ENCODE measurements at regions not wholly inside any gene's neighbourhood (a gene's known extent, or its start where the extent isn't known, plus 50 kb on each side); places are given as distances from the start of the nearest gene placed in this dataset.

DNA sequence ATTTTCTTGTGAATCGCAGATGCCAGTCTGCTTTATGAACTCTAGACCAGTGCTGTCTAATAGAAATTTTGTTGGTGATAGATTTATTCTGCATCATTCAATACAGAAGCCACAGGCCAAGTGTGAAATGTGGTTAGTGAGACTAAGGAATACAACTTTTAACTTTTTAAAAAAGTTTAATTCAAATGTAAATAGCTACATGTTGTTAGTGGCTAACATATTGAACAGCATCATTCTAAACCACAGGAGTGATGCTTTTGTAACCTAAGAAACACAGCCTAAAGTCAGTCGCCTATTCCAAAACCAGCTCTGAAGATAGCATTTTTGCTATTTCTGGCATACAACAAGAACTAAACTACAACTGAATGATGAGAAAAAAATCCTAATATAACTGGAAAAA lies 164.8 kb upstream of the CBLB start:
- DNase-seq (ENCODE audit: low read depth, low spot score), result no peak
- TF ChIP-seq, protein P1, sequence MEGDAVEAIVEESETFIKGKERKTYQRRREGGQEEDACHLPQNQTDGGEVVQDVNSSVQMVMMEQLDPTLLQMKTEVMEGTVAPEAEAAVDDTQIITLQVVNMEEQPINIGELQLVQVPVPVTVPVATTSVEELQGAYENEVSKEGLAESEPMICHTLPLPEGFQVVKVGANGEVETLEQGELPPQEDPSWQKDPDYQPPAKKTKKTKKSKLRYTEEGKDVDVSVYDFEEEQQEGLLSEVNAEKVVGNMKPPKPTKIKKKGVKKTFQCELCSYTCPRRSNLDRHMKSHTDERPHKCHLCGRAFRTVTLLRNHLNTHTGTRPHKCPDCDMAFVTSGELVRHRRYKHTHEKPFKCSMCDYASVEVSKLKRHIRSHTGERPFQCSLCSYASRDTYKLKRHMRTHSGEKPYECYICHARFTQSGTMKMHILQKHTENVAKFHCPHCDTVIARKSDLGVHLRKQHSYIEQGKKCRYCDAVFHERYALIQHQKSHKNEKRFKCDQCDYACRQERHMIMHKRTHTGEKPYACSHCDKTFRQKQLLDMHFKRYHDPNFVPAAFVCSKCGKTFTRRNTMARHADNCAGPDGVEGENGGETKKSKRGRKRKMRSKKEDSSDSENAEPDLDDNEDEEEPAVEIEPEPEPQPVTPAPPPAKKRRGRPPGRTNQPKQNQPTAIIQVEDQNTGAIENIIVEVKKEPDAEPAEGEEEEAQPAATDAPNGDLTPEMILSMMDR (IDR thresholded peaks at IDR 0.05; ENCODE audit: low read depth, low read length), result no peak
- no peak overlapping the region for H3K4me3 ChIP-seq (ENCODE audit: low read depth, low read length)
- in situ Hi-C loops (cut with HindIII; ENCODE audit: low sequenced_read_pairs), result no loop called here

DNA sequence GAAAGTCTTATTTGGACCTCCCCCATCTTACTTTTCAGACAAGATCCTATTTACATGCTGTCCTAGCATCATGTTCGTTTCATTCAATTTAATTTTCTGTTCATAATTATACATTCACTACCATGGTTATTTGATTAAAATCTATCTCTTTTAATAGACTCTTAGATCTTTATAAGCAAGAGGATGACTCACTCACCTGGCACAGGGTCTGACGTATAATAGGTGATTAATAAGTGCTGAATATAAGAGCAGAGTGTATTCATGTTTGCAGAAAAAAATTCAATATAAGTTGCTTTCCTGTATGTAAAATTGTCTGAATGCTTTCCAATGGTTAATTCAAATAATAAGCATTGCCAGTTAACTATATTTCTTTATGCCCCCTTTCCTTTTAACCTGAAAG lies 165.5 kb upstream of the CBLB start:
- H3K4me3 ChIP-seq (ENCODE audit: low read depth, low read length), result no peak overlapping the region
- TF ChIP-seq, protein P1 (IDR thresholded peaks at IDR 0.05; ENCODE audit: low read depth, low read length), result no peak
- in situ Hi-C loops (cut with HindIII; ENCODE audit: low sequenced_read_pairs), result no loop called here
- DNase-seq (ENCODE audit: low read depth, low spot score), result no peak

DNA sequence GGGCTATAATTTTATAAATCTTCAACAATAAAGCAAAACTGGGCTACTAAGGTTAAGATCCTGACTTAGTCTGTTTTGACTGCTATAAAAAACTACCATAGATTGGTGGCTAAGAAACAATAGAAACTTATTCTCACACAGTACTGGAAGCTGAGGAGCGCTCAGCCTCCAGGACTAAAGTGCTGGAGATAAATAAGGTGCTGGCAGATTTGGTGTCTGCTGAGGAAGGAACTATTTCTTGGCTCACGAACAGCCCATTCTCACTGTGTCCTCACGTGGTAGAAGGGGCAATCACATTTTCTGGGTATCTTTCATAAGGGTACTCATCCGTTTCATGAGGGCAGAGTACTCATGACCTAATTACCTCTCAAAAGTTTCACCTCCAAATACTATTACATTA lies 166.8 kb upstream of the CBLB start:
- H3K4me3 ChIP-seq (ENCODE audit: low read depth, low read length), result no peak overlapping the region
- DNase-seq (ENCODE audit: low read depth, low spot score), result no peak
- in situ Hi-C loops (cut with HindIII; ENCODE audit: low sequenced_read_pairs), result no loop called here
- TF ChIP-seq, protein P1 (IDR thresholded peaks at IDR 0.05; ENCODE audit: low read depth, low read length), result no peak

DNA sequence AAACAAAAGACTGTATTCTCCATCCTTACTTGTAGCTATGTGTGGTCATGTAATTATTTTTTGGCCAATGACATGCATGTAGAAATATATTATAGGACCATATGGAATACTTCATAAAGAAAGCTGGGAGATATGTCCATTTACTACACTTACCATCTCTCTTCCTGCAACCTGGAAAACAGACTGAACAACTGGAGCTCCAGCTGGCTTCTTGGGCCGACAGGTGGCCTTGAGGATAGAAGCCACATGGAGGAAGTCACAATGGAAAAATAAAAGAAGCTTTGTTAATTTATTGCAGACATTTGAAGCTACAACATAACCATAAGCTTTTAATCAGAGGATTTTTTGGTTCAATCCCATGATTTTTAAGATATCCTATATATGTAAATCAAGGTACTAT lies 167.9 kb upstream of the CBLB start:
- DNase-seq (ENCODE audit: low read depth, low spot score), result no peak
- TF ChIP-seq, protein P1 (IDR thresholded peaks at IDR 0.05; ENCODE audit: low read depth, low read length), result no peak
- in situ Hi-C loops (cut with HindIII; ENCODE audit: low sequenced_read_pairs), result no loop called here
- H3K4me3 ChIP-seq (ENCODE audit: low read depth, low read length), result no peak overlapping the region

DNA sequence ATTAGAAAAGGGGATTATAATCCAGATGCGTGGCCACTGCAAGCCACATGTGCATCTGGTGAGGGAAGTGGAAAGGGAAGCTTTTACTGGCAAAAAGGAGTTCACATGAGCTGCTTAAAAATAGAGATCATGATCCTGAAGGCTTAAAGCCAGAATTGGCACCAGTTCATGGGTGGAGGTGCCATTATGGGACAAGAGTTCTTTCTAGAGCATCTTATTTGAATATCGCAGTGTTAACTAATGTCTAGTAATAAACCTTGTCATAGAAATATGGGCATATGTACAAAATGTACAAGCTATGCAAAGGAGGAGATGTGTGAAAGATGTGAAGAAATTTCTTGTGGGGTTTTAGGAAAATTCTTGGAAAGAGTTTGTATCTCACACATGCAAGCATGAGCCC lies 178.4 kb upstream of the CBLB start:
- no peak overlapping the region for H3K4me3 ChIP-seq (ENCODE audit: low read depth, low read length)
- TF ChIP-seq, protein P1 (IDR thresholded peaks at IDR 0.05; ENCODE audit: low read depth, low read length), result no peak
- in situ Hi-C loops (cut with HindIII; ENCODE audit: low sequenced_read_pairs), result no loop called here

DNA sequence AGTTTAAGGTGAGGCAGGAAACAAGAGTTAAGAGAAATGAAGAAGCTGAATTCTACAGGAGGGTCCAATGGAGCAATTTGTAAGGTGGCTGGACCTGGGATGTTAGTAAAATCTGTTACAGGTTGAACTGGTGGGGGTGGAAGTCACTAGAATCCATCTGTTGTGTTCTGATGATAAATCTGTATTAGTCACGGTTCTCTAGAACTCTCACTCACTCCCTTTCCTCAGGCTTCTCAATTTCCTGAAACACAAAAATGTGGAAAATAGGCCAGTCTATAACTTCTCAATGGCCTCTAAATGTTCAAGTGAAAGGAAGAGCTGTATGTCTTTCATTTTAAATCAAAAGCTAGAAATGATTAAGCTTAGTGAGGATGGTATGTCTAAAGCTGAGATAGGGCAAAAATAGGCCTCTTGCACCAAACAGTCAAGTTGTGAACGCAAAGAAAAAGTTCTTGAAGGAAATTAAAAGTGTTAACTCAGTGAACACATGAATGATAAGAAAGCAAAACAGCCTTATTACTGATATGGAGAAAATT lies 180.2 kb upstream of the CBLB start:
- TF ChIP-seq, protein P1 (IDR thresholded peaks at IDR 0.05; ENCODE audit: low read depth, low read length), result no peak
- no peak overlapping the region for H3K4me3 ChIP-seq (ENCODE audit: low read depth, low read length)
- in situ Hi-C loops (cut with HindIII; ENCODE audit: low sequenced_read_pairs), result no loop called here
- DNase-seq (ENCODE audit: low read depth, low spot score), result no peak

More for the DNA sequence above, 178.4 kb upstream of the CBLB start:
- DNase-seq (ENCODE audit: low read depth, low spot score), result no peak

DNA sequence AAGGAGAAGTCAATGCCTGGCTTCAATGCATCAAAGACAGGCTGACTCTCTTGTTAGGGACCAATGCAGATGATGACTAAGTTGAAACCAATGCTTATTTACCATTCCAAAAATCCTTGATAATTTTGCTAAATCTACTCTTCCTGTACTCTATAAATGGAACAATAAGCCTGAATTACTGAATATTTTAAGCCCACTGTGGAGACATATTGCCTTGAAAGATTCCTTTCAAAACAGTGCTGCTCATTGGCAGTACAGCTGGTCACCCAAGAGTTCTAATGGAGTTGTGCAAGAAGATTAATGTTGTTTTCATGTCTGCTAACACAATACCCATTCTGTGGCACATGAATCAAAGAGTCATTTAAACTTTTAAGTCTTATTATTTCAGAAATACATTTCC lies 181.0 kb upstream of the CBLB start:
- TF ChIP-seq, protein P1 (IDR thresholded peaks at IDR 0.05; ENCODE audit: low read depth, low read length), result no peak
- H3K4me3 ChIP-seq (ENCODE audit: low read depth, low read length), result no peak overlapping the region
- DNase-seq (ENCODE audit: low read depth, low spot score), result no peak
- in situ Hi-C loops (cut with HindIII; ENCODE audit: low sequenced_read_pairs), result no loop called here
